SKM-1 (cell line): ENCODE measurements at regions not wholly inside any gene's neighbourhood (a gene's known extent, or its start where the extent isn't known, plus 50 kb on each side); places are given as distances from the start of the nearest gene placed in this dataset.
"Not testable (repeated sequence)": the region's sequence is repeated elsewhere in the genome, so short reads cannot be mapped to it uniquely, and the experiment has no call there.

Experiments
- DNase-seq: peaks from one replicate; lab custom pipeline; 2025; ENCODE audit not compliant: unreplicated experiment; lab: John Stamatoyannopoulos, UW

DNA sequence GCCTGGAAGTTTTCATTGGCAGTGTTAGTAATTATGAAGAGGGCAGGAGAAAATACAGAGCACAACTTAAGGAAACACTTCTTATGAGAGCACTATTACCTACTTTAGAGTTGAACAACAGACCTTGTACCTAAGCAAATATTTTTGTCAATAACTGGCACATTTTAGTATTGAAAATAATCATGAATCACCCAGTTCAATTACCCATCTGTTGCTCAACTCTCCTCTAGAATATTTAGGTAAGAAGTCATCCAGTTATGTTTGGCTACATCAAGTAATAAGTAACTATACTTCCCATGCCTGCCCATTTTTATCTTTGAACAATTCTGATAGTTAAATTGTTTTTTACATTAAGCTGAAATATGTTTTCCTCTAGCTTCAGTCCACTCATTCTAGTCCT, 893.4 kb downstream of the DIAPH3 start:
- DNase-seq, result no peak

DNA sequence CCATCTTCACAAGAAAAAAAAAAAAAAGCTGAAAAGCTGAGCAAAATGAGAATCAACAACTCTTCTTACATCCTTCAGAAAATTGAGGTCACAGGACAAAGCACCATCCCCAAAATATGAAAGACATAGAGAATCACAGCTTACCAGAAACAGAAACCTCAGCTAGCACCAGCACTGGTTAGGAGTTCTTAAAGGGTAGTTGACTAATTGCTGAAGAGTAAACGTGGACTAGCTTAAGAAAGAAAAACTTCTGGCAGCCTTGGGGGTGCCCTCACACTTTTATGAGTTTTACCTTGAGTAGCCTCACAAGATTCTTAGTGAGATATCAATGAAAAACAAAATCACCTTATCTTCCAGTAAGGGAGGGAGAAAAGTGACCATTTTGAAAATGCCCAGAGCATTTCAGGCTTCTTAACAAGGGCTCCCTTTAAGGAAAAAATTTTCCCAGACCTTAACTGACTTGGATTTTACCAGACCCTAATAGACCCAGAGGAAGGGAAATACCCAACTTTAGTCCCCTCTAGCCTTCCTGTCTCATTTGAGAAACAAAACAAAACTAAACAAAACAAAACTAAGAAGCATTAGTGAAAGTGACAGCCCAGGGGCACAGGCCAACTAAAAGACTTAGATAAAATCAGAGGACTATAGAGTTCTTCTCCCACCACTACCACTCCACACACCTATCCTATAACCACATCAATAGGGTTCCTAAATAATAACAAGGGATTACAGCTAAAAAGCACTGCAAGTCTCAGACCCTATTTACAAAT, 888.6 kb downstream of the DIAPH3 start:
- no peak for DNase-seq

DNA sequence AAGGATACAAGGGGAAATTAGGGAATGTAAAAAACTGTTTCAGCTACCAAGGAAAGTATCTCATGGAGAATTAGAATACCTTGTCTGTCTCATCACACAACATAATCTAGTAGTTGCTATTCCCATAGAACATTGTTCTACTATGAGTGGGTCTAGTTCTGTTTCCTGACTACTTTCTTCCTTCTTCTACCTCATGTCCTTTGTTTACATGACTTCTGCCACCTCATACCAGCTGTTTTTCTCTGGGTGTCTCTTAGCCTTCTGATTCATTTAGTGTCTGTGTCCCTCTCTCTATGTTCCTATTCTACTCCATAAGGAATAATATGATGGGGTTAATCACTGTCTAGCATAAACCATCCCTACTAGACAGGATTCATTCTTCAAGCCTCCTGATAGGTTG, 887.3 kb downstream of the DIAPH3 start:
- DNase-seq, result no peak

DNA sequence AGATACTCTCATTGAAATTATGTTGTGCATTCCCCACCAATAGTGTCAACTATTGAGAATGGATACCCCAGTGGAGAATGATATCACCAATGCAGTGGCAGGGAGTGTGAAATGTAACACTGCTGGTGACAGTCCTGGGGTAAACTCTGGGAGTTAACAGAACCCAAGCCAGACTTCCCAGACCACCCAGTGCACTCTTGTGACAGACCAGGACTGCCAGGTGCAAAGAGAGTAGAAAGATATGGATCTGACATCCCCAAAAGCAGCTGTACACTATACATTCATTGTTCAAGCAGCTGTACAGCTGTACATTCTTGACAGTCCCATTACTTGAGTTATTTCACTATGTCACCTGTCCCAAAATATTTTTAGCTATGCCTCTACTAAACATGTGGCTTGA, 886.6 kb downstream of the DIAPH3 start:
- no peak for DNase-seq

DNA sequence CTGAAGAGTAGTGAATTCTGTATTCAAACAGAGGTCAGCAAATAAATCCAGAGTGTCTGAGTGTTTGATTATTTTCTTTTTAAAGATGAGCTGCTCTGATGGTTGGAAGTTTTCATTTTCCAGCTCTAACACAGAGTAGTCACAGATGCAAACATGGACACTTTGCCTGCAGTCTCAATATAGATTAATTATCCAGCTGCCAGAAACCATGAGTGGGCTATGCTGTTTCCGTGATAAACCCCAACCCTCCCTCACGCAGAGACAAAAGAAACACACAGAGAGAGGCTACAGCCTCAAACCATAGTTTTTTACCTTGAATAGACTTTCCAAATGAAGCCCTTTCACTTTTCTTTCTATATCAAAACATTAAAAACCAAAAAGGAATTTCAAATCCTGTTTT, 884.7 kb downstream of the DIAPH3 start:
- no peak for DNase-seq

DNA sequence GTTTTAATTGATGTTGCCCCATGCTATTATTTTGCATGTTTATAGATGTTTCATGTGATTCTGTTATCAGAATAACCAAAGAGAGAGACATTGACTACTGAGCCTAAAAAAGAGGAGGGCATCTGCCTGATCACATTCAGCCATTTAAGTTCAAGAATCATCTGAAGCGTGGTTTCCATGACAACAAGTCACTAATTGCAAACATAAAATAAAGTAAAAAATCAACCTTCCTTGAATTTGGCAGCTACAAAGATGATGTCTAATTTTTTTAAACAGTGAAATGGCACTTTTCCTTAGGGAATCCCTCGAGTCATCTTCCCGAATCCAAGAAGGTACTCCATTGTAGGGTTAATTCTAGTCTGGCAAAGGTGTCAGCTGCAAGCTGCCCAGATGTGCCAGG, 884.2 kb downstream of the DIAPH3 start:
- no peak for DNase-seq

DNA sequence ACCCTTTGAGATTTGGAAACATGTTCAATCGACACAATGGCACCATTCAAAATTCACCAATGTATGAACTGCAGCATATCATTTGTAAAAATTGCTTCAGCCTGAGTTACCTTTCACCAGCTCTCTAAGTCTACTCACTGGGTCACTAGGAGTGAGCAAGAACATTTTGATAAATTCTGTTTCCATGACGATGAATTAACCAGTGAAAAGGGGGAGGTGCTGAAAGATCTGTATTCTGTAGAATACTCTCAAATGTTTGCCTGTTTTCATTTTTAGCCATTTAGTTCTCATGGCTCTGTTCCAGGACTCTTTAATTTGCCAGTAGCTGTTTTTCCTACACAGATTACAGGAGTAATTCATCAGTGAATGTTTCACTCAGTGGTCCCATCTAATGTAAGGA, 883.4 kb downstream of the DIAPH3 start:
- DNase-seq, result no peak

DNA sequence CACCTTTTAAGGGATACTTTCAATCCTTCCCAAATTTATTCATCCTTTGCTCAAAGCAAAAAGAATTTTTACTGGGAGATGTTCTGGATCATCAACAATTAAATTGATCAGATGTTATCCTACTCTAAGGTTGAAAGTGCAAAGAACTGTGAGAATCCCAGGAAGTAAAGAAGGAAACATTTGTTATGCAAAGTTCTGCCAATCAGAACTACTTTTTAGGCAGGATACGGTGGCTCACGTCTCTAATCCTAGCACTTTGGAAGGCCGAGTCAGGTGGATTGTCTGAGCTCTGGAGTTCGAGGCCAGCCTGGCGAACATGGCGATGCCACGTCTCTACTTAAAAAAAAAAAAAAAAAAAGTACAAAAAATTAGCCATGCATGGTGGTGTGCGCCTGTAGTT, 882.3 kb downstream of the DIAPH3 start:
- no peak for DNase-seq

DNA sequence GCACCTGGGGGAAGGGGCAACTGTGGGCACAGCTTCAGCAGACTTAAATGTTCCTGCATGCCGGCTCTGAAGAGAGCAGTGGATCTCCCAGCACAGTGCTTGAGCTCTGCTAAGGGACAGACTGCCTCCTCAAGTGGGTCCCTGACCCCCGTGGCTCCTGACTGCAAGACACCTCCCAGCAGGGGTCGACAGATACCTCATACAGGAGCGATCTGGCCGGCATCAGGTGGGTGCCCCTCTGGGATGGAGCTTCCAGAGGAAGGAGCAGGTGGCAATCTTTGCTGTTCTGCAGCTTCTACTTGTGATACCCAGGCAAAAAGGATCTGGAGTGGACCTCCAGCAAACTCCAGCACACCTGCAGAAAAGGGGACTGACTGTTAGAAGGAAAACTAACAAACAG, 871.5 kb downstream of the DIAPH3 start:
- not testable (repeated sequence) for DNase-seq

DNA sequence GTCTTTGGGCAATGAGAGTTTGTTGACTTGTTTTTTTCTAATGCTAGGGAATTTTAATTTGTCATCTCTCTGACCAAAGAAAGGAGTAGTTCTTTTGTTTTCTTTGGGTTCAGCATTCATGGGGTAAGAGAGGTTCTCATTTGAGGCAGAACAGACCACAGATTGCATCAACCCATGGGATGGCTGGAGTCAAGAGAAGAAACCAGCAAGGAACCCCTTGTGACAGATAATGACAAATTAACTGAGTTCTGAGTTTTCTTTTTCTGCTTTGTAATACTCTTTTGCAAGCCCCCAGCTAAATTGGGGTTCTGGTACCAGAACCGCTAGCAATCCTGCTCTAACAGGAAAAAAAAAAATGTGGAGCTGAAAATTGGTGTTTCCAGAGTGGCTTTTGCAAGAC, 864.1 kb downstream of the DIAPH3 start:
- peak; percentile 1 for DNase-seq

DNA sequence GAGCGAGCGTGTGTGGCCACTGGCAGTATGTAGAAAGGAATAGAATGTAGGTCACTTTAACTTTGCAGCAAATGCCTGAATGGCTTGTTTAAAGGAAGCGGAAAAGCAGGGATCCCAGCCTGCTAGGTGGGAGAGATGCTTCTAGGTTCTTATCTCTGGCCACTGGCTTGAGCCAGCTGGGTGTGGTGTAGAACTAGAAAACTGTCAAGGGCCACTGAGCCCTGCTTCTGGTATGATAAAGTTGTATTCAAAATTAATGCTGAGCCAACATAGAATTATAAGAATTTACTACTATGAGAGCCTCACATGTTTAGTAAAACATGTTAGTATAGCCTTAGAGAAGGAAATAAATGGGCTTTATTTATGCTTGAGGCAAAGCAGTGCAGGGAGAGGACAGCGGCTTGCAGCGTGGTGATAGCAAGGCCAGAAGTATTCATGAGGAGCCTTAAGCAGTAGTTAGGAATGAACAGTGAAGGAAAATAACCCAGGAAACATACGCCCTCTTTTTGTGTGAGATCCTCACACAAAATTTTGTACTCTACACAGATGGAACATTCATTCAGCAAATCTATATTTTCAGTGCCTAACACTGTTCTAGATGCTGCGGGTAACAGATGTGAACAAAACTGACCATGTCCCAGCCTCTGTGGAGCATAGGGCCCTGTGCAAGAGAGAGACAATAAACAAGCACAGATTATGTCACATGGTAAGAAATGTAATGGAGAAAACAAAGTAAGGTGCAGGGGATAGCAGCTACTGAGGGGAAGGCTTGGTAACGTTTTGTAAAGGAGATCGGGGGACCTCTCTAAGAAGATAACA, 863.2 kb downstream of the DIAPH3 start:
- no peak for DNase-seq

DNA sequence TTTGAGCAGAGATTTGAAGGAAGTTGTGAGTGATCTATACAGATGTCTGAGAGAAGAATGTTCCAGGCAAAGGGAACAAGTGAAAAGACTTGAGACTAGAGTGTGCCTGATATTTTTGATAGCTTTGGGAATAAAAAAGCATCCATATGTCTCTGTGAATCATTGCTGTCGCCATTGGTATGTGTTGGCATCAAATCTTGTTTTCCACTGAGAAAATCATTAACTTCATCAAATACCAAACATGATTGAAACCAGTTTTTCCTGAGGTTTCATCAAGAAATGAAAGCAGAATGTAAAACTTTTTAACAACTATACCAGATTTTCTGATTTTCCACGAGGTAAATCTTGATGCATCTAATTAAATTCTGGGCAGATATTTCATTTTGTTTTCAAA, 862.6 kb downstream of the DIAPH3 start:
- no peak for DNase-seq

DNA sequence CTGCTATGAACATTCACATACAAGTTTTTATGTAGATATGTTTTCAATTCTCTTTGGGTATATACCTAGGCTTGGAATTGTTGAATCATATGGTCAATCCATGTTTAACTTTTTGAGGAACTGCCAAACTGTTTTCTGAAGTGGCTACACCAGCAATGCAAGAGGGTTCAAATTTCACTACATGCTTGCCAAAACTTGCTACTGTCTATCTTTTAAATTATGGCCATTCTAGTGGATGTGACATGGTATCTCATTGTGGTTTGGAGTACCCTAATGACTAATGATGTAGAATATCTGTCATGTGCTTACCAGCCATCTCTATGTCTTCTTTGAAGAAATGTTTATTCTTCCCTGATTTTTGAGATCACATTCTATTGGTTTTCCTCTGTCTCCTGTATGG, 860.3 kb downstream of the DIAPH3 start:
- no peak for DNase-seq

DNA sequence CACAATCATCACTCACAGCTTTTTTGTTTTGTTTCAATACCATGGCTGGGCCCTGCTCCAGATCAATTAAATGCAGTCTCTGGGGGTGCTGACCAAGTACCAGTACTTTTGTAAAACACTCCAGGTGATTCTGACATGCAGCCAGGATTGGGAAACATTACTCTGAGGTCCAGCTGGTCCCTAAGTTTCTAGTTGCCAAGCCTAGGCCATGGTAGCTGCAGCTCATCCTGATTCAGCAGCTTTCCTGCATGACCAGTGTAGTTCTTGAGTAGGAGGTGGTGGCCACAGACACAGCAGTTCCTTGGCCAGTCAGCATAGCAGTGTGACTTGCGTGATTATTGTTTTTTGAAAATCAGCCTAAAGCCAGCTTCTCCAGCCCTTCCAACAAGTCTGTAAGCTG, 859.1 kb downstream of the DIAPH3 start:
- no peak for DNase-seq

DNA sequence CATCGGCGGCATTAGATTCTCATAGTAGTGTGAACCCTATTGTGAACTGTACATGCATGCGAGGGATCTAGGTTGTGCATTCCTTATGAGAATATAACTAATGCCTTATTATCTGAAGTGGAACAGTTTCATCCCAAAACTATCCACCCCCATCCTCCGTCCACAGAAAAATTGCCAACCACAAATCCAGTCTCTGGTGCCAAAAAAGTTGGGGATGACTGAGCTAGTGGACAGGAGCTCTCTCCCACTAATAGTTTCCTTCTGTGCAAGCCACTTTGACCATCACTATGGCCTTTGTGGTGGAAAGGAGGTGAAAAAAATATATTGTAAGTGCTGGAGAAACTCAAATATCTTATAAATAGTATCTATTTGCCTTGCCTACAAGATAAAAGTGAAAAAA, 857.8 kb downstream of the DIAPH3 start:
- DNase-seq, result no peak

DNA sequence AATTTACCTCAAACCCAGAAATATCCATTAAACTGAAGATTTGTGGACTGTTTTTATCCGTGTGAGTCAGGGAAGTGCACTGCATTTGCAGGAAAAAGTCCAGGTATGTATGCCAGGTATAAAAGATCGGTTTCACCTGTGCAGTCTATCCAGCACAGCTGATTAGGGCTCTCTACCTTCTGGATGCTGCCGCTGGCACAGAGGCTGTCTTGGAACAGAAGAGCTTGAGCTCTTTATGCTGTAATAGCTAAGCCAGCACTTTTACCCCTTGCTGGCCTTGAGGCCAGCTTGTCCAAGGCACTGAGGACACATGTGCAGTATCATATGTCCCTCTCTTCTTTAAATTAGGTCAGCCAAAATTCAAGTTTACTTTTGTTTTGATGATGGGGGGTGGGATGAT, 851.0 kb downstream of the DIAPH3 start:
- no peak for DNase-seq

DNA sequence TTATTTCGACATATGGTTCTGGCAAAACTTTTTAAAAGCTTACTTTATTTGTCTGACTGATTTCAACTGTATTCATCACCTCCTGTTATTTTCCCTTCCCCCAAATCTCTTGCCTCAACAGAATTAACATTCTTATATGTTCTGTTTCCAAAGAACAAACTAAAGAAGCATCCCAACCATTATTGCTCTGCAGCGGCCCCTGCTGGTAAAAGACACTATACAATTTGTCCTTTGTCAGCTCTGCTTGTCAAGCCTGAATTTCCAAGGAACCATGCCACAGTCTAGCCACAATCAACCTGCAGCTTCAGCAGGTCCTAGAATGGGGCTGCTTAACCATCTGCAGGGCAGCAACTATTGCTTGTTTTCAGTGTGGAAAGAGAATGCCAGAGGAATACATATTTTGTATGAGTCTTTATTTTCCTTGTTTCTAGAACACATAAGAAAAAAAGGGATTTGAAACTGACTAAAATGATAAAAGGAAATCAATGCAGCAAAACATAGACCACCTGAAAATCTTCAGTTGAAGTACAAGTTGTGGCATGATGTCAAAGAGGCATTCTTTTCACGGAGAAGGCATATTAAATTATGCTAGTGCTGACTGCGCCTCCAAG, 845.3 kb downstream of the DIAPH3 start:
- DNase-seq, result peak; percentile 4

DNA sequence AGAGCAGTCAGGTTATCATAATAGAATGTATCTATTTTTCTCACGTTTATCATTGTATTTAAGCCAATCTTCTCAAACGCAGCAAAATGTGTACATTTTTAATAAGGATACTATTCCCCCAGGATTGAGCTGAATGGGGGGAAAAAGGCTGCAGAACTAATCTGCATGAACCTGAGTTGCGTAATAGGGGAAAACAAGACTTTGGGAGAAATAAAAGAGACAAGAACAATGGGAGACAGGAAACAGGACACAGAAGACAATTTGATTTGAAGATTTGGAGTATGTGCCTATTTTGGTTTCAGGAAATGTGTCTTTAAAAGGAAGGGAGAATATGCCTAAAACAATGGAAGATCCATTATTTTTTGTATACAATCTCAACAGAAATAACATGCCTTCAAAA, 844.5 kb downstream of the DIAPH3 start:
- no peak for DNase-seq

DNA sequence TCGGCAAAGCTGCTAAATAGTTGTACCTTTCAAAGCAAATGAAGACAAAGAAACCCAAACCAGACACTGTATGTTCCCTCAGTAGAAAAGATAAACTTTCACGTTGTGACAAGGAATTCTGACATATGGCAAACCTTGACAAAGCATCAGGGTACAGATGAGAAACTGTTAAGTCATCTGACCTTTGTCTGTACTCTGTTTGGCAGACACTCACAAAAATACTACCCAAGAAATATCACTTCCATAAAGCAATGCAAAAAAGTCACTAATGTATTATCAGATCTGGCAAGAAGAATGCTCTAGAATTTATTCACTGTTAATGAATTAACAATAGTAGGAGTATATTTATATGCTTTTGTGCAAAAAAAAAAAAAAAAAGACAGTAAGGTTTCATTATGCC, 843.7 kb downstream of the DIAPH3 start:
- no peak for DNase-seq

DNA sequence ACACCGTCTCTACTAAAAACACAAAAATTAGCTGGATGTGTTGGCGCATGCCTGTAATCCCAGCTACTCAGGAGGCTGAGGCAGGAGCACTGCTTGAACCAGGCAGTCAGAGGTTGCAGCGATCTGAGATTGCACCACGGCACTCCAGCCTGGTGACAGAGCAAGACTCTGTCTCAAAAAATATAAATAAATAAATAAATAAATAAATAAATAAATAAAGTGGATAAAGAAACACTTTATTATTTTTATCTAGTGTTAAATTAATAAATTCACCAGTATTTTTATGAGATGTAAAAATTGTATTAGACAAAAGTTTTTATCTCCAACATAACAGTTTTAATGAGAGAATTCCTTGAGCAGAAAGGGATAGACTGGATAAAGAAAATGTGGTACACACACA, 839.3 kb downstream of the DIAPH3 start:
- not testable (repeated sequence) for DNase-seq

DNA sequence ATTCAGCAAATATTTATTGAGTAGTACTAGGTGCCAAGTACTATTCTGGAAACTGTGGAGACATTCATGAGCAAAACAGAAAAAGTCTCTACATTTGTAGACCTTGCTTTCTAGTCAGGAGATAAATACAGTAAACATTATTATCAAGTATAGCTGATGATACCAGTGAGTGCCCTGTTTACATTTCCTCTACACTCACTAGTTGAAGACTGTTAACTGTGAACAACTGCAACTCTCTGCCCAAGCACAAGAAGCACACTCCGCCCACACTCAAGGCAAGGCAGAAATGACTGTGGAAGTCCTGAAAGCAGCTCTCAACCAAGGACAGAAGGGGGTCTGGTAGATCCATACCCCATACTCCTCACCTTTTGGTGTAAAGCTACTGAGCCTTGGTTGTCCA, 837.0 kb downstream of the DIAPH3 start:
- DNase-seq, result no peak

DNA sequence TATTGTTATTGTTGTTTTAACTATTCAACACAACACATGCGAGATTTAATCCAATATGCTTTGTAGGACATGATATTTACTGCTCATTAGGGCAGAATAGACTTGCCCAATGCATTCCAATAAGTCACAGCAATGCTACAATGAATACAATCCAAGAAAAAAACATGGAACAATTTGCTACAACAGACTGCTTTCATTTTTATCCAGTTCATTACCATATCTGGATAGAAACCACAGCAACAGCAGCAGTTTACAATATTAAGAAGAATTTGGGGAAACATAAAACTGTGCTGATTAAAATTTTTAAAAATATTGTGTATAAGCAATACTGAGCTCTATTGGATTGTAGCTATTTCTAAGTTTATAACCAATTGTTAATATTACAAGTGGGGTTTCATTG, 833.0 kb downstream of the DIAPH3 start:
- no peak for DNase-seq
